ENCODE measurements at regions not wholly inside any gene's neighbourhood (a gene's known extent, or its start where the extent isn't known, plus 50 kb on each side); places are given as distances from the start of the nearest gene placed in this dataset.

DNA sequence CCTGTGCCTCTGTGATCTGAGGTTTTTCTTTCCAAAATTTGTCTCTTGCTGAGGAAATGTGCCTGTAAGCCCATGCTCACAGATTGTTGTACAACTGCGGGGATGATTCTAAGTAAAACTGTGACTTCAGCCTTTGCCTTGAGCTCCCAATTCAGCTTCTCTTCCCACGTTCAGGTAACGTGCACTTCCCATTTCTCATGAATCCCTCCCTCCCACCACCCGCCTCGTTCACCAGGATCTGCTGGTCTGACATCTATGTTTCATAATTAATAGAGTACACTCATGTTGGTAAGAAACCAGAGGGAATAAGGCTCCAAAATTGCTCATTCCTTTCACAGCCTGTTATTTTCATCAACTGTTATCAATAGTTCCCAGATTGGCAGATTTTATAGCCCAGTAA, 332.6 kb upstream of the TPK1 start:
- DNase-seq: no peak
- Mint-ChIP-seq H3K4me3 (ENCODE audit: unreplicated experiment) (no peak overlapping the region), H3K36me3 (ENCODE audit: unreplicated experiment) (no peaks in the 10 kb centered on the region), H3K4me1 (ENCODE audit: low read depth, unreplicated experiment) (no peaks in the 10 kb centered on the region), H3K27me3 (ENCODE audit: unreplicated experiment) (peaks cover 2% of the 10 kb centered on the region), H3K9me3 (ENCODE audit: unreplicated experiment) (peaks cover 2% of the 10 kb centered on the region), H3K27ac (ENCODE audit: unreplicated experiment) (no peak overlapping the region)
- TF ChIP-seq CTCF (IDR thresholded peaks at IDR 0.05; ENCODE audit: partially characterized antibody, unreplicated experiment): no peak

DNA sequence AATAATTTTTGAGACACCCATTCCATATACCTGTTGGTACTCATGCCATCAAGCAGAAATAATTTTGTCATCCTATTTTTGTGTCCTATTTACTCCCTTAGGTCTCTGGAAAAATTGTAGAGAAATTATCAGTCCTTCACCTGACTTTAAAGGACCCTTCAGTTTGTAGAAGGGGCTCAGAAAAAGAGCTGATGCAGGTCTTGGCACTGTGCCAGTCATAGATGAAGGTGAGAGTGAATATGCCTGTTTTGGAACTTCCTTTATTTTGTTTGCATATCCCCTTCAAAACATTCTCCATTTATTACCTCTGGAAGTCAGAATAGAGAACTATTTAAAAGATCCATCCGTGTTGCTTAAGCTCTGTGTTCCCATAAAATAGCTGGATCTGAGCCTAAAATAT, 321.0 kb upstream of the TPK1 start:
- Mint-ChIP-seq H3K4me3 (ENCODE audit: unreplicated experiment) (no peak overlapping the region), H3K27ac (ENCODE audit: unreplicated experiment) (no peak overlapping the region), H3K36me3 (ENCODE audit: unreplicated experiment) (no peaks in the 10 kb centered on the region), H3K9me3 (ENCODE audit: unreplicated experiment) (no peaks in the 10 kb centered on the region), H3K4me1 (ENCODE audit: low read depth, unreplicated experiment) (no peaks in the 10 kb centered on the region), H3K27me3 (ENCODE audit: unreplicated experiment) (no peaks in the 10 kb centered on the region)
- TF ChIP-seq CTCF (IDR thresholded peaks at IDR 0.05; ENCODE audit: partially characterized antibody, unreplicated experiment): no peak
- no peak for DNase-seq

DNA sequence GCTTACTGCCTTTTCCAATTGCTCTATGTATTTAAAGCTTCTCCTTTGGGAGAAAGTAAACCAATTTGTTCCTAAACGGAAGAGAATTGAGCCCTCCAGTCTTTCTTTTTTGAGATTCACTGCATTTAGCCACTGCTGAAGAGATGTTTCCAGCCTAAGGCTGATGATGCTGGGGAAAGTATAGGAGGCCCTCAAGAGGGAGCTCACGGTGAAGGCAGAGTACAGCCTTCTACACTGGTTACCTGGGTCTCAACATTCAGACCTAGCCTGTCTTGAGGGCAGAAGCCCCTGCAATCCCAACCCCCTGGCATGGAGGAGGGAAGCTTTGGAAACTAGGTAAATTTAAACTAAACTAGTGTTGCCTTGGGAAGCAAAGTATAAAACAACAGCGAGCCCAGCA, 316.7 kb upstream of the TPK1 start:
- TF ChIP-seq CTCF (IDR thresholded peaks at IDR 0.05; ENCODE audit: partially characterized antibody, unreplicated experiment): no peak
- no peak for DNase-seq
- Mint-ChIP-seq H3K9me3 (ENCODE audit: unreplicated experiment) (no peaks in the 10 kb centered on the region), H3K36me3 (ENCODE audit: unreplicated experiment) (no peaks in the 10 kb centered on the region), H3K27me3 (ENCODE audit: unreplicated experiment) (peaks cover 2% of the 10 kb centered on the region), H3K4me3 (ENCODE audit: unreplicated experiment) (no peak overlapping the region), H3K27ac (ENCODE audit: unreplicated experiment) (no peak overlapping the region), H3K4me1 (ENCODE audit: low read depth, unreplicated experiment) (no peaks in the 10 kb centered on the region)

GRCh38 chr7:145151676-145152075, 315.8 kb upstream of the TPK1 start:
- Mint-ChIP-seq H3K9me3 (ENCODE audit: unreplicated experiment) (no peaks in the 10 kb centered on the region), H3K4me1 (ENCODE audit: low read depth, unreplicated experiment) (no peaks in the 10 kb centered on the region), H3K27ac (ENCODE audit: unreplicated experiment) (no peak overlapping the region), H3K27me3 (ENCODE audit: unreplicated experiment) (peaks cover 2% of the 10 kb centered on the region), H3K36me3 (ENCODE audit: unreplicated experiment) (no peaks in the 10 kb centered on the region), H3K4me3 (ENCODE audit: unreplicated experiment) (no peak overlapping the region)
- no peak for DNase-seq
- TF ChIP-seq CTCF (IDR thresholded peaks at IDR 0.05; ENCODE audit: partially characterized antibody, unreplicated experiment): no peak

GRCh38 chr7:145147865-145148264, 312.0 kb upstream of the TPK1 start:
- Mint-ChIP-seq H3K36me3 (ENCODE audit: unreplicated experiment) (no peaks in the 10 kb centered on the region), H3K4me1 (ENCODE audit: low read depth, unreplicated experiment) (no peaks in the 10 kb centered on the region), H3K9me3 (ENCODE audit: unreplicated experiment) (no peaks in the 10 kb centered on the region), H3K4me3 (ENCODE audit: unreplicated experiment) (no peak overlapping the region), H3K27ac (ENCODE audit: unreplicated experiment) (no peak overlapping the region), H3K27me3 (ENCODE audit: unreplicated experiment) (peaks cover 2% of the 10 kb centered on the region)
- no peak for TF ChIP-seq CTCF (IDR thresholded peaks at IDR 0.05; ENCODE audit: partially characterized antibody, unreplicated experiment)
- no peak for DNase-seq
